Kidney (tissue), 13 donors: ENCODE measurements at regions not wholly inside any gene's neighbourhood (a gene's known extent, or its start where the extent isn't known, plus 50 kb on each side); places are given as distances from the start of the nearest gene placed in this dataset.

ENCODE experiments used
- DNase-seq, 5 donors: peaks; one replicate each; pipeline ENCODE4 v3.0.0-alpha.2; 2013 to 2020
- FAIRE-seq: peaks from 2 replicates; lab custom pipeline; 2012; peaks lifted over from hg19 to GRCh38; lab: Jason Lieb, UNC
- H3K27ac ChIP-seq, 2 donors: one replicate each; pipeline ENCODE4 v1.7.0; 2013; ENCODE audit warnings: low read depth in 2 of 2, low read length in 2 of 2, inconsistent platforms in 1 of 2
- H3K27me3 ChIP-seq: one replicate; pipeline ENCODE4 v1.7.1; 2013; ENCODE audit warnings: low read length, inconsistent platforms; ENCODE audit not compliant: control insufficient read depth, insufficient read depth
- H3K36me3 ChIP-seq, 3 donors: one replicate each; pipeline versions ENCODE4 v1.7.0 to v1.7.1; 2013; ENCODE audit warnings: low read length in 3 of 3, control low read depth in 1 of 3, inconsistent platforms in 1 of 3; ENCODE audit not compliant: insufficient read depth in 3 of 3, control insufficient read depth in 2 of 3
- H3K4me1 ChIP-seq, 3 donors: one replicate each; pipeline versions ENCODE4 v1.7.0 to v1.7.1; 2013; ENCODE audit warnings: low read length in 3 of 3, inconsistent platforms in 1 of 3, low read depth in 1 of 3; ENCODE audit not compliant: control insufficient read depth in 2 of 3, insufficient read depth in 2 of 3
- H3K4me3 ChIP-seq, 3 donors: one replicate each; pipeline versions ENCODE4 v1.7.0 to v1.8.1; 2013; ENCODE audit warnings: low read length in 3 of 3, control low read depth in 1 of 3, inconsistent platforms in 1 of 3
- H3K9ac ChIP-seq, 3 donors: one replicate each; pipeline versions ENCODE4 v1.7.0 to v1.7.1; 2013; ENCODE audit warnings: low read length in 3 of 3, control low read depth in 1 of 3, inconsistent platforms in 1 of 3
- H3K9me3 ChIP-seq, 3 donors: one replicate each; pipeline versions ENCODE4 v1.7.0 to v1.7.1; 2013; ENCODE audit warnings: low read length in 3 of 3, control low read depth in 1 of 3, inconsistent platforms in 1 of 3; ENCODE audit not compliant: control insufficient read depth in 2 of 3, insufficient read depth in 1 of 3
- intact Hi-C: fragments of 100-400 bp; cut with DNase I; formaldehyde crosslinking; loops from one replicate; pipeline ENCODE4 v1.11.1; 2022
- TF ChIP-seq, protein P1 (sequence below): IDR thresholded peaks from 3 replicates; pipeline ENCODE4 v1.5.1; 2012; ENCODE audit warnings: mild to moderate bottlenecking, moderate library complexity, borderline replicate concordance; ENCODE audit not compliant: insufficient read depth; ENCODE audit errors: extremely low read depth
- donor health status: control.
- donor health status: control.
- donor health status: control.
- donor health status: control.
- donor health status: control.
- donor health status: DM: yes; HTN: yes; CAD: no.
- donor health status: Normal renal cell carcinoma (clear cell type).

DNA sequence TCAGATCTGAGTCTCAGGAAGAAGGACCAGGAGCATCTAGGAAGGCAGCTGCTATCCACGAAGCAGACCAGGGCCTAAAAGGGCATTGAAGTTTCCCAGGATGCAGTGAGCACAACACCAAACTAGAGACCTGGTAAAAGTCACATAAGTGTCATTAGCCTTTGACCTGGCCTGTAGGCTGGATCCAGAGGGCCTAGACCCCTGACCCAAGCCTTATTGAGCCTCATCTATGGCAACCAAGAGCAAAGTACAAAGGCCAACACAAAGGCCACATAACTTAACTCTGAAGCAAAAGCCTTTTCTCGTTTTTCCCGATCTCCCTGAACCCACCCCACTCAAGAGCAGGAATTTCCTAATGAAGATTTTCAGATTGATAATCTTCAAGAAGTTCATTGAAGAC, 127.3 kb upstream of the SRD5A2 start:
- FAIRE-seq: no peak
- Histone ChIP-seq H3K9ac (no peak overlapping the region), H3K4me1 (peaks cover 0 to 4% (median 2%) of the 10 kb centered on the region in 3 donors), H3K4me3 (no peak overlapping the region), H3K27me3 (no peaks in the 10 kb centered on the region), H3K9me3 (peaks cover 0 to 7% (median 0%) of the 10 kb centered on the region in 3 donors), H3K27ac (no peak overlapping the region), H3K36me3 (no peaks in the 10 kb centered on the region)
- intact Hi-C loops: no loop called here
- no peak for DNase-seq
- TF ChIP-seq, protein P1, sequence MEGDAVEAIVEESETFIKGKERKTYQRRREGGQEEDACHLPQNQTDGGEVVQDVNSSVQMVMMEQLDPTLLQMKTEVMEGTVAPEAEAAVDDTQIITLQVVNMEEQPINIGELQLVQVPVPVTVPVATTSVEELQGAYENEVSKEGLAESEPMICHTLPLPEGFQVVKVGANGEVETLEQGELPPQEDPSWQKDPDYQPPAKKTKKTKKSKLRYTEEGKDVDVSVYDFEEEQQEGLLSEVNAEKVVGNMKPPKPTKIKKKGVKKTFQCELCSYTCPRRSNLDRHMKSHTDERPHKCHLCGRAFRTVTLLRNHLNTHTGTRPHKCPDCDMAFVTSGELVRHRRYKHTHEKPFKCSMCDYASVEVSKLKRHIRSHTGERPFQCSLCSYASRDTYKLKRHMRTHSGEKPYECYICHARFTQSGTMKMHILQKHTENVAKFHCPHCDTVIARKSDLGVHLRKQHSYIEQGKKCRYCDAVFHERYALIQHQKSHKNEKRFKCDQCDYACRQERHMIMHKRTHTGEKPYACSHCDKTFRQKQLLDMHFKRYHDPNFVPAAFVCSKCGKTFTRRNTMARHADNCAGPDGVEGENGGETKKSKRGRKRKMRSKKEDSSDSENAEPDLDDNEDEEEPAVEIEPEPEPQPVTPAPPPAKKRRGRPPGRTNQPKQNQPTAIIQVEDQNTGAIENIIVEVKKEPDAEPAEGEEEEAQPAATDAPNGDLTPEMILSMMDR: no peak

DNA sequence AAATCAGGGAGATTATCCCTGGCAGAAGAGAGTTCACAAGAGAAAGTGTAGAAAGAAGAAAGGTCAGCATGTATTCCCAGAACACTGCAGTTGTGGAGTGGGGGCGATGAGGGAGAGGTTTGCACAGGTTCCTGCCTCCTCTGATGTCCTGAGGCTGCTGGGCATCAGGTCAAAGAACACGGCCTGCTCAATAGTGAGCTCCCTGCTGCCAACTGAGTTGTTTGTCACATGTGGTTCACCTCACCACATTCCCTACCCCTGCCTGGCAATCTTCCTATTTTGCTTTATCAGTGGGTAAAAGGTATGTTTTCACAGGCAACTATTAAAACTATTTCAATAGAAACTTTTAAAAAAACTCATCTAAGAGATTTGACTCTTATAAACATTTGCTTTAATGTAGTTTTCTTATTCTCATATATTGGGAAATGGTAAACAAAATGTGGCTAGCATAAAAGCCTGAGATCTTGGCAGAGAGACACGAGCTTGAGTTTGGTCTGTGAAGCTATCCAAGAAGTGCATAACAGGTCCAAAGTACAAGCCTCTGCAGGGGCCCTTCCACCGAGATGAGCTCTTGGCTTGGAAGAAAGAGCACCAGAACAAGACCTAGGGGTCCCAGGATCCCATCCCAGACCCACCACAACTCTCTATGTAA, 123.9 kb upstream of the SRD5A2 start:
- Histone ChIP-seq H3K27ac (no peak overlapping the region), H3K27me3 (no peaks in the 10 kb centered on the region), H3K4me1 (peaks cover 0 to 4% (median 2%) of the 10 kb centered on the region in 3 donors), H3K9ac (no peak overlapping the region), H3K9me3 (peaks cover 0 to 9% (median 0%) of the 10 kb centered on the region in 3 donors), H3K36me3 (no peaks in the 10 kb centered on the region), H3K4me3 (no peak overlapping the region)
- FAIRE-seq (no peak), DNase-seq (no peak)
- intact Hi-C loops: no loop called here
- TF ChIP-seq, protein P1: no peak

DNA sequence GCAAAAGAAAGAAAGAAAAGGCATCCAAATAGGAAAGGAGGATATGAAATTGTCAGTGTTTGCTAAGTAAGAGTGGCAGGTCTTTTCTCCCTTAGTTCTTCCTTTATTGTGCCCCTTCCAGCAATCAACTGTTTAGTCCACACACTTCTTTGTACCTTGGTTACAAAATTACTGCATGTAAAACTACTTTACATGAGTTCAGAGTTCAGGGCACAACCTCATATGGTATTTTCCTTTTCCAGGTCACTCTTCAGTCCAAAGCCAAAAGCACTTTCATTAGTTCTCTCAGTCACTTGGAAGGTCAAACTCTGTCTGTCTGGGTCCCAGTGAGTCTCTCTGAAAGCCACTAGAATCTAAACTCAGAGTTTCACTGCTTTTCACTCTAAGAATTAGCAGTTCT, 122.5 kb upstream of the SRD5A2 start:
- FAIRE-seq (no peak), DNase-seq (no peak)
- no peaks in the 10 kb centered on the region for H3K27me3 ChIP-seq
- H3K9ac ChIP-seq: no peak overlapping the region
- H3K4me1 ChIP-seq: peaks cover 0 to 4% (median 2%) of the 10 kb centered on the region in 3 donors
- no peaks in the 10 kb centered on the region for H3K36me3 ChIP-seq
- peaks cover 0 to 12% (median 0%) of the 10 kb centered on the region in 3 donors for H3K9me3 ChIP-seq
- TF ChIP-seq, protein P1: no peak
- intact Hi-C loops: no loop called here
- H3K4me3 ChIP-seq: no peak overlapping the region
- H3K27ac ChIP-seq: no peak overlapping the region
